ENCODE measurements at regions not wholly inside any gene's neighbourhood (a gene's known extent, or its start where the extent isn't known, plus 50 kb on each side); places are given as distances from the start of the nearest gene placed in this dataset.
"Not testable (repeated sequence)": the region's sequence is repeated elsewhere in the genome, so short reads cannot be mapped to it uniquely, and the experiment has no call there.

DNA sequence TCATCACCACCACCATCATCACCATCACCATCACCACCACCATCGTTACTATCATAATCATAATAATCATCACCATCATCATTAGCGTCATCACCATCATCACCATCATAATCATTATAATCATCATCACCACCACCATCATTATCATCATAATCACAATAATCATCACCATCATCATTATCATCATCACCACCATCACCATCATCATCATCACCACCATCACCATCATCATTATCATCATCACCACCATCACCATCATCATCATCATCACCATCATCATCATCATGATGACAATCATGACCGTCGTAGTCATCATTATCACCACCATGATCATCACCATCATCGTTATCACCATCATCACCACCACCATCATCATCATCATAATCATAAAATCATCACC, 349.9 kb downstream of the ADGRD1 start:
- TF ChIP-seq CTCF (optimal IDR thresholded peaks at IDR 0.05 in 1 of 3, IDR thresholded peaks at IDR 0.05 in 1 of 3, conservative IDR thresholded peaks at IDR 0.05 in 1 of 3; ENCODE audit: extremely low read depth in 1 of 3, insufficient read depth in 2 of 3, low read length in 3 of 3); EZH2 (IDR thresholded peaks at IDR 0.05; ENCODE audit: low read length): not testable (repeated sequence)

Data from keratinocyte (primary cell).